ENCODE measurements at regions not wholly inside any gene's neighbourhood (a gene's known extent, or its start where the extent isn't known, plus 50 kb on each side); places are given as distances from the start of the nearest gene placed in this dataset.

GRCh38 chr3:177418787-177419186 lies 221.5 kb upstream of the TBL1XR1 start:
- no peak for TF ChIP-seq CTCF (IDR thresholded peaks at IDR 0.05)
- no peak for TF ChIP-seq POLR2A (IDR thresholded peaks at IDR 0.05)

Data from ovary (tissue), 3 donors.